AG09319 (cell line): ENCODE measurements at regions not wholly inside any gene's neighbourhood (a gene's known extent, or its start where the extent isn't known, plus 50 kb on each side); places are given as distances from the start of the nearest gene placed in this dataset.

Experiments used
- DNase-seq: peaks from one replicate; pipeline ENCODE4 v3.0.0-alpha.2; 2010; ENCODE audit warnings: low read depth; ENCODE audit errors: extremely low read depth
- TF ChIP-seq, protein P1 (sequence below): IDR thresholded peaks from 2 replicates; pipeline ENCODE4 v1.5.1; 2011; ENCODE audit warnings: low read depth, mild to moderate bottlenecking, inconsistent platforms, low read length, moderate library complexity

DNA sequence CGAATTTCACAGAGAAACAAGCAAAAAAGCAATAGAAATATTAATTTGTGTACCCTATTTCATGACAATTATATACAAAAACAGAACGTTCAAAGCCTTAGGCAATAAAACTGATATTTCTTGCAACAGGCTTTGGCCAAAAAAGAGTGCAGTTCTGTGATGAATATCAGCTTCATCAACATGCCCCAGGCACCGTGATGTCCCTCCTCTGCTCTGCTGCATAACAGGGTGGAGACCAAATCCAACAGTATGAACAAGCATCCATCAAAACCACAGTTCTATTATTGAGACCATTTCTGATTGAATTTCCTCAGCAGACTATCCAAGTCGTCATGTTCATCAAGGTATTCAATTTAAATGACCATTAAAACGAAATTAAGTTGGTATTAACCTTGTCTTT lies 722.6 kb upstream of the NRSN1 start:
- TF ChIP-seq, protein P1, sequence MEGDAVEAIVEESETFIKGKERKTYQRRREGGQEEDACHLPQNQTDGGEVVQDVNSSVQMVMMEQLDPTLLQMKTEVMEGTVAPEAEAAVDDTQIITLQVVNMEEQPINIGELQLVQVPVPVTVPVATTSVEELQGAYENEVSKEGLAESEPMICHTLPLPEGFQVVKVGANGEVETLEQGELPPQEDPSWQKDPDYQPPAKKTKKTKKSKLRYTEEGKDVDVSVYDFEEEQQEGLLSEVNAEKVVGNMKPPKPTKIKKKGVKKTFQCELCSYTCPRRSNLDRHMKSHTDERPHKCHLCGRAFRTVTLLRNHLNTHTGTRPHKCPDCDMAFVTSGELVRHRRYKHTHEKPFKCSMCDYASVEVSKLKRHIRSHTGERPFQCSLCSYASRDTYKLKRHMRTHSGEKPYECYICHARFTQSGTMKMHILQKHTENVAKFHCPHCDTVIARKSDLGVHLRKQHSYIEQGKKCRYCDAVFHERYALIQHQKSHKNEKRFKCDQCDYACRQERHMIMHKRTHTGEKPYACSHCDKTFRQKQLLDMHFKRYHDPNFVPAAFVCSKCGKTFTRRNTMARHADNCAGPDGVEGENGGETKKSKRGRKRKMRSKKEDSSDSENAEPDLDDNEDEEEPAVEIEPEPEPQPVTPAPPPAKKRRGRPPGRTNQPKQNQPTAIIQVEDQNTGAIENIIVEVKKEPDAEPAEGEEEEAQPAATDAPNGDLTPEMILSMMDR = no peak
- DNase-seq = no peak

DNA sequence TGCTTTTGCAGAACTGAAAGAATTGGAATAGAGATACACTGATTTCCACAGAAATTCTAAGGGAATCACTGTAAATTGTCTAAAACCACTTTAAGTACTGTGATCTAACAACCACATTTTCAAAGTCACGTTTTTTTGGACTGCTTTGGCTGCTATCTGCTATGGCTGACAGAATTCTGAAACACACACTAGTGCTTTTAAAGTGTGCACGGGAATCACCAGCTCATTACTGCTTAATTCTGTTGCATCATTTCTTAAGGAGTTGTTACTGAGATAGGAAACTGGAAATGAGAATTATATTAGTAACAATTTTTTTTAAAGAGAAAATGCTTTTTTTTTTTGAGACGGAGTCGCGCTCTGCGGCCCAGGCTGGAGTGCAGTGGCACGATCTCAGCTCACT lies 716.5 kb upstream of the NRSN1 start:
- no peak for DNase-seq
- TF ChIP-seq, protein P1 = no peak

DNA sequence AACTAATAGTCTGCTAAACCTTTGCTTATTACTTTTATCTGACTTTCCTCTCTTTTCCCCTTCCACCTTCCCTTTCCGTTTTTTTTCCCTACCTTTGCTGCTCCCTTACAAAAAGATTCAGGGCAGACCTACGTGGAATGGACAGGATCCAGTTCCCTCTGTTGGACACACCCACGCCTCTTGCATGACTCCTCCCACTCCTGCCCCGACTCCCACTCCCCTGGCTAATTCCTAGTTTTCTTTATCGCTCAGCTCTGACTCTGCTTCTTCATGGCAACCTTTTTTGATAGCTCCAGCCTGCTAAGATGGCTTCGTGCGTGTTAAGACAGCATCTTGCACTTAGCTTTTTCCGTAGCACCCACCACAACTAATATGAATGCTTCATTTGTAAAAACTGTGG lies 715.6 kb upstream of the NRSN1 start:
- no peak for DNase-seq
- TF ChIP-seq, protein P1 = no peak

DNA sequence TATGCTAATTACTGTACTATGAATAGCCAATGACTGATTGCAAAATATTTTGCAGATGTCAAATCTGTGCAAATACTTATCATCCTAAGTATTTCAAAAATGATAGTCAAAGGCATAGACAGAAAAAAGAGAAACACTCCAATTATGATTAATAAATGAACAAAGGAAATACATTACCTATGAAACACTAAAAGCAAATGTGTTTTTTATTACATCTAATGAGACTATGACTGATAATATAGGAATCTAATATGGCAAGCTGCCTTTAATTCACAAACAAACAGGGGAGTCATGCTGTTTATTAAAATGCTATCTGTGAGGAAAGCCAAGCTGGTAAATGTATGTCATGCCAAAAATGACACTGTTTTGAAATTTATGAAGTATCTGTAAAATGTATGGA lies 713.2 kb upstream of the NRSN1 start:
- TF ChIP-seq, protein P1 = no peak
- DNase-seq = no peak

DNA sequence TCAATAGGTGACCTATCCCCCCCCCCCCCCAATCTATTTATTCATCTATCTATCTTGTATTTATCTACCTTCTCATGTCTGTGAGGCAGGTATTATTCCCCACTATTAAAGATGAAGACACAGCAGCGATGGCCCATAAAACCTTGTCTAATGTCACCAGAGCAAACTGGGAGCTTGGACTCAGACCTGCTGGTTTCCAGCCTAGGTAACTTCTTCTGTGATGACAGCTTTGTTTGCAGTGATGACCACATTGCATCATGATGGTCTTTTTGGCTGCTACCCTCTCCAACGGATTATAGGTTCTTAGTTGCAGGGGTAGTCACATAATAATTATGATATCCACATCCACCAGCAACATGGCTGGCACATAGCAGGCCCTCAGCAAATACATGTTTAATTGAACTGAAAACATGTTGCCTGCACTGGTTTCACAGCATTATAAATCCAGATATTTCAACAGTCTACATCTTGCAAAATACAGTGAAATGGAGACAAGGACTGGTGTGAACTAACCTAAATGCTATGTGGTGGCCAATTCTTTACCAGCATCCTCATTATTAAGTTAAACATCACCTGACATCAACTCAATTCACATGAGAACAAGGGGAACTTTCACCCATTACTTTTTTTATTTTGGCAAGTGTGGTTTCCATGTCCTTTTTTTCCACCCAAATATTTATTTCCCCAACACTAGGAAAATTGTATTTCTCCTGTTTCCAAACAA lies 712.5 kb upstream of the NRSN1 start:
- TF ChIP-seq, protein P1 = no peak
- no peak for DNase-seq

DNA sequence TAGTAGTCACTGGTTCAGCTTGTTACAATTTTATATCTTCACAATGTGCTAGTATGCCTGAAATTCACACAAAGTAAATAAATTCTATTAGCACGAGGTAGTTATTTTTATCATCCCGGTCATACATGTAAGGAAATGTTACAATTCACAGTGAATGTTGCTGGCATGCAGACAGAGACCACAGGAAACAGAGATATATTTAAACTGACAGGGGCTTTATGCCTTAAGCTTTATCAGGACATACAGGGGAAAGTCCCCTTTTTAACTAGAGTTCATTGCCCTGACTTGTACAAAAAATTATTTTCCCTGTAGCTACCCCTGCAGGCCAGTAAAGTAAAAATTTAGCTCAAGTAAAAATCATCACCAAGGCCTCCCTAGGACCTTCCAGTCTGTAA lies 712.0 kb upstream of the NRSN1 start:
- TF ChIP-seq, protein P1 = peak; percentile 51

DNA sequence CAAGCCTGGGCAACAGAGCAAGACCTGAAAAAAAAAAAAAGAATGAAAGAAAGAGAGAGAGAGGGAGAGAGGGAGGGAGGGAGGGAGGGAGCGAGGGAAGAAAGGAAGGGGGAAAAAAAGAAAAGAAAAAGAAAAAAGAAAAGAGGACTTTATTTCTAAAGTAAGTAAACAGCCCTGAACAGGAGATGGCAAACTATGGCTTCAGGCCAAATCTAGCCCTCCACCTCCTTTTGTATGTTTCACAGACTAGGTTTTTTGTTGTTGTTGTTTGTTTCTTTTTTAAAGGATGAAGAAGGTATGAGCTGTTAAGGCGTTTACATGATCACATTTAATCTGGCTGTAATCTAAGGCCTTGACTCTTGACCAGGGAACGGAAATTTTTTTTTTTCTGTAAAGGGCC lies 711.1 kb upstream of the NRSN1 start:
- TF ChIP-seq, protein P1 = no peak
- DNase-seq = no peak

More for the DNA sequence above, 712.0 kb upstream of the NRSN1 start:
- peak; percentile 89 for DNase-seq
